ENCODE measurements at regions not wholly inside any gene's neighbourhood (a gene's known extent, or its start where the extent isn't known, plus 50 kb on each side); places are given as distances from the start of the nearest gene placed in this dataset.

GRCh38 chr18:64254399-64255093 is 105.7 kb upstream of the LINC00305 start:
- DNase-seq (ENCODE audit: low read depth, low spot score), result no peak
- Histone ChIP-seq H2AFZ (ENCODE audit: control insufficient read depth, low read length) (no peak overlapping the region), H3K4me2 (ENCODE audit: control insufficient read depth, extremely low read depth, insufficient read depth, low read depth, low read length) (no peak overlapping the region), H3K79me2 (ENCODE audit: control insufficient read depth, insufficient read depth, low read length) (no peaks in the 10 kb centered on the region), H3K9ac (ENCODE audit: control insufficient read depth, extremely low read depth, insufficient read depth, low read length) (no peak overlapping the region), H3K36me3 (ENCODE audit: control insufficient read depth in 2 of 2, extremely low read depth in 1 of 2, insufficient read depth in 2 of 2, low read length in 2 of 2) (no peaks in the 10 kb centered on the region), H3K27ac (ENCODE audit: control insufficient read depth, insufficient read depth, low read length) (no peak overlapping the region), H3K4me1 (ENCODE audit: control insufficient read depth, extremely low read depth, insufficient read depth, low read length) (no peaks in the 10 kb centered on the region), H3K27me3 (ENCODE audit: control insufficient read depth, extremely low read depth, insufficient read depth, low read length) (no peaks in the 10 kb centered on the region), H3K4me3 (ENCODE audit: control insufficient read depth in 2 of 3, extremely low read depth in 1 of 3, insufficient read depth in 2 of 3, low read depth in 1 of 3, low read length in 3 of 3) (no peak overlapping the region), H3K9me3 (ENCODE audit: control insufficient read depth, low read depth, low read length) (no peaks in the 10 kb centered on the region), H3K9me1 (ENCODE audit: control insufficient read depth, extremely low read depth, insufficient read depth, low read length) (no peaks in the 10 kb centered on the region), H4K20me1 (ENCODE audit: control insufficient read depth, extremely low read depth, insufficient read depth, low read length) (no peaks in the 10 kb centered on the region)
- FAIRE-seq, result no peak
- TF ChIP-seq EZH2 (IDR thresholded peaks at IDR 0.05; ENCODE audit: low read length), result no peak
- TF ChIP-seq CTCF (optimal IDR thresholded peaks at IDR 0.05 in 1 of 3, IDR thresholded peaks at IDR 0.05 in 1 of 3, conservative IDR thresholded peaks at IDR 0.05 in 1 of 3; ENCODE audit: extremely low read depth in 1 of 3, insufficient read depth in 2 of 3, low read length in 3 of 3), result no peak
- dilution Hi-C loops (cut with MboI; ENCODE audit: extremely low pct_ligation_motif_present, low sequenced_read_pairs), result no loop called here

DNA sequence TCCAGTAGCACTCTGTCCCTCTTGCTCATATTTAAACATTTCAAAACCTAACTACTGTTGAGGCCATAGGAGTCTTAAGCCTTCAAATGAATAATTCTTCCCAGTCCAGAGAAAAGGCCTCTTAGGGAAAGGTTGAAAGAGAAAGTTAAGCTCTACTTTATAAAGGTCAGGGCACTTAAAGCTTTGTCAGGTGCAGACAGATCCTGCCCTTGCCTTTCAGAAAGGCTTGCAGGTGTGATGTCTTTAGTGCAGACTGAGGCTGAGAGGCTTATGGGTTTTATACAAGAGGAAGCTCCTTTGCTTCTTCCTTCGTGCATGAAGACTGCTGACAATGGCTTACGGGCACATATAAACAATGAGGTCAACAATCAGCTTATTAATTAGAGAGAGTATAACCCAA is 105.0 kb upstream of the LINC00305 start:
- Histone ChIP-seq H2AFZ (ENCODE audit: control insufficient read depth, low read length) (no peak overlapping the region), H3K4me2 (ENCODE audit: control insufficient read depth, extremely low read depth, insufficient read depth, low read depth, low read length) (no peak overlapping the region), H3K9me3 (ENCODE audit: control insufficient read depth, low read depth, low read length) (no peaks in the 10 kb centered on the region), H3K27ac (ENCODE audit: control insufficient read depth, insufficient read depth, low read length) (no peak overlapping the region), H3K27me3 (ENCODE audit: control insufficient read depth, extremely low read depth, insufficient read depth, low read length) (no peaks in the 10 kb centered on the region), H3K9me1 (ENCODE audit: control insufficient read depth, extremely low read depth, insufficient read depth, low read length) (no peaks in the 10 kb centered on the region), H4K20me1 (ENCODE audit: control insufficient read depth, extremely low read depth, insufficient read depth, low read length) (no peaks in the 10 kb centered on the region), H3K36me3 (ENCODE audit: control insufficient read depth in 2 of 2, extremely low read depth in 1 of 2, insufficient read depth in 2 of 2, low read length in 2 of 2) (no peaks in the 10 kb centered on the region), H3K9ac (ENCODE audit: control insufficient read depth, extremely low read depth, insufficient read depth, low read length) (no peak overlapping the region), H3K4me3 (ENCODE audit: control insufficient read depth in 2 of 3, extremely low read depth in 1 of 3, insufficient read depth in 2 of 3, low read depth in 1 of 3, low read length in 3 of 3) (no peak overlapping the region), H3K79me2 (ENCODE audit: control insufficient read depth, insufficient read depth, low read length) (no peaks in the 10 kb centered on the region), H3K4me1 (ENCODE audit: control insufficient read depth, extremely low read depth, insufficient read depth, low read length) (no peaks in the 10 kb centered on the region)
- DNase-seq (ENCODE audit: low read depth, low spot score) (no peak), FAIRE-seq (no peak)
- dilution Hi-C loops (cut with MboI; ENCODE audit: extremely low pct_ligation_motif_present, low sequenced_read_pairs), result no loop called here
- TF ChIP-seq EZH2 (IDR thresholded peaks at IDR 0.05; ENCODE audit: low read length) (no peak), CTCF (optimal IDR thresholded peaks at IDR 0.05 in 1 of 3, IDR thresholded peaks at IDR 0.05 in 1 of 3, conservative IDR thresholded peaks at IDR 0.05 in 1 of 3; ENCODE audit: extremely low read depth in 1 of 3, insufficient read depth in 2 of 3, low read length in 3 of 3) (no peak)

All from keratinocyte (primary cell).